COR-L47 (cell line): ENCODE measurements at regions not wholly inside any gene's neighbourhood (a gene's known extent, or its start where the extent isn't known, plus 50 kb on each side); places are given as distances from the start of the nearest gene placed in this dataset.
"Not testable (repeated sequence)": the region's sequence is repeated elsewhere in the genome, so short reads cannot be mapped to it uniquely, and the experiment has no call there.

Experiments used
- DNase-seq: peaks from one replicate; lab custom pipeline; 2025; lab: John Stamatoyannopoulos, UW

- DNase-seq = no peak
These were observed 129.8 kb upstream of the COL5A2 start for GRCh38 chr2:189309331-189309730.

DNA sequence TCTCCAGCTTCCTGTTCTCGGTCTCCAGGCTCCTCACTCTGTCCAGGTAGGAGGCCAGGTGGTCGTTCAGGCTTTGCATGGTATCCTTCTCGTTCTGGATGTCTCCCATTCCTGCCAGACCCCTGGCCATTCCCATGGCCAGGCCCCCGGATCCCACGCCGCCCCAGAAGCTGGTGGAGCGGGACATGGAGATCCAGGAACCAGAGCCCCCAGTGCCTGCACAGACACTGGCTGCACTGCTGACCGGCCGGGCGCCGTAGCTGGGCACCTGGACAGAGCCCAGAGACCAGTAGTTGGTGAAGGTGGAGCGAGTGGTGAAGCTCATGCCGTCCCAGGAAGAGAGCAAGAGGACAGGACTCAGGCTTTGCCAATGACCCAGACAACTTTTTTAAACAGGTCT is 129.1 kb upstream of the WDR75 start:
- no peak for DNase-seq

DNA sequence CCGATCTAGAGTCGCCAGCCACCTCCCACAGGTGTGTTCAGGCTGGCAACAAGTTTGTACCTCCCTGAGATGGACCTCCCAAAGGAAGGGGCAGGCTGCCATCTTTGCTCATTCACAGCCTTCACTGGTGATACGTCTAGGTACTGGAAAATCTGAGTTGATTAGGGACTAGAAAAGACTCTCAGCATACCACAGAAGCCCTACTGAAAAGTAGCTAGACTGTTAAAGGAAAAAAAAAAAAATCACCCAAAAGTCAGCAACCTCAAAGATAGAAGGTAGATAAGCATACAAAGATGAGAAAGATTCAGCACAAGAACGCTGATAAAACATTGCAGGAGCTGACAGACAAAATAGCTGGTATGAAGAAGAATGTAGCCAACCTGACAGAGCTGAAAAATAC is 128.6 kb upstream of the WDR75 start:
- DNase-seq = no peak

DNA sequence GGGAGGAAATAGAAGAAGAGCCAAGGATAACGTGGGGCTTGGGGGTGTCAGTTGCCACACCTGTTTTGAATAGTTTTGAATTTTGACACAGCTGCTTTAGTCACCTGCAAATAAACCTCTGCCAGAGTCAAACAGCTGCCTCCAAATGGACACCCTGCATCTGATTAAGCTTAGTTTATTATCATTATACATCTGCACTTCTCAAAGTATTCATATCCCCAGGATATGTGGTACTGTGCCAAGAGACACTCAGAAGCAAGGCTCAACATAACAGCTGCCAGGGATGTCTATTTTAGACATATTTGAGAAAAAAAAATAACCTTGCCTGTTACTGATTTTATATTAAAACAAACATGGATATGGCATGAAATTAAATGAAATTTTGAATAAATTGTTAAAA is 122.5 kb upstream of the WDR75 start:
- DNase-seq = peak; percentile 43

GRCh38 chr2:189319424-189319823 is 121.8 kb upstream of the WDR75 start:
- DNase-seq = not testable (repeated sequence)

DNA sequence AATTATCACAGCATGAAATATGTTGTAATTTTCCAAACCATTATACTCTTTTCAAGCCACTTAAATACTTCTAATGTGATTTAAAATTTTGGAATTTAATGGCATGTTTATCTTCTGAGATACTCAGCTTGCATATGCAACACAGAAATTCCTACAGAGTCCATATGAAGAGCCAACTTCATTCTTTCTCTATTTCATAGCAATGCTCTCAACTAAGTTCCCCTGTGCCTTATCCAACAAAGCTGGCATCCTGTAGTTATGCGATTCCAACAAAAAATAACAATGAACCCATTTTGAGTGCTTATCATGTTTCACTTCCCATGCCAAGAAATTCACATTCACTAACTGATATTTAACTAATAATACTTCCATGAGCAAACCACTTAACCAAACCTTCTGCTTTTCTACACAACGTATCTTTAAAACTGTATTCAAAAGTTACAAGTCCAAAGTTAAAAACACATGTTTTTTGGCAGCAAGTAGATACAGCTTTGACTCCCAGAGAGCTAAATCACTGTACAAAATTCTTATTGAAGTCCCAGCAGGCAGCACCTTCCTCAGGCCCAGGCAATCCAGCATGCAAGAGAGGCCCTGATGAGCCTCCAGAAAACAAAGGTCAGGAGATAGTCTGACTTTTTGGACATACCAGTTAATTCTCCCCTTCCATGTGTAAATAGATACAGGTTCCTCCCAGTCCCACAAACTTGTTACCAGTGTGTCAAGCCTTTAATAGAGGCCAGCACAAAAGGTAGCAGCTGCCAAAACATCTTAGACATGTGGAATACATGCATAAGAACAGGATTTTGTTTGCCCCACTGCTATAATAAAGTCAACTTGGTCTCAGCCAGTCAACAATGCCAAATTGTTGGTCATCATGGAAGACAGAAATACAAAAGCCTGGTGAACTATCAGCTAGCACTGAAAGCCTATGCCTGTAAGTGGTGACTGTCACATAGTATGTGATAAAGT is 113.1 kb upstream of the WDR75 start:
- no peak for DNase-seq

DNA sequence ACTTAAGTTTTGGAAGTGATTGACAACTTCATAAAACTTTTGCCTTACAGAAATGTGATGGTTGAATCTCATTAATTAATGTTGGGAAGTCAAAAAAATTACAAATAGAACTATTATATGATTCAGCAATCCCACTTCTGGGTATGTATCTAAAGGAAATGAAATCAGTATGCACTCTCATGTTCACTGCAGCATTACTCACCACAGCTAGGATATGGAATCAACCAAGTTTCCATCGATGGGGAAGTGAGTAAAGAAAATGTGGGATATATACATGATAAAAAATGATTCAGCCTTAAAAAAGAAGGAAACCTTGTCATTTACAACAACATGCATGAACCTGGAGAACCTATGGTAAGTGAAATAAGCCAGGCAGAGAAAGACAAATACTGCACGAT is 112.4 kb upstream of the WDR75 start:
- DNase-seq = no peak

GRCh38 chr2:189336276-189336975 is 104.8 kb upstream of the WDR75 start:
- DNase-seq = no peak

- no peak for DNase-seq
These were observed 103.6 kb upstream of the WDR75 start for GRCh38 chr2:189337656-189338055.

GRCh38 chr2:189338115-189338514 is 103.2 kb upstream of the WDR75 start:
- no peak for DNase-seq

DNA sequence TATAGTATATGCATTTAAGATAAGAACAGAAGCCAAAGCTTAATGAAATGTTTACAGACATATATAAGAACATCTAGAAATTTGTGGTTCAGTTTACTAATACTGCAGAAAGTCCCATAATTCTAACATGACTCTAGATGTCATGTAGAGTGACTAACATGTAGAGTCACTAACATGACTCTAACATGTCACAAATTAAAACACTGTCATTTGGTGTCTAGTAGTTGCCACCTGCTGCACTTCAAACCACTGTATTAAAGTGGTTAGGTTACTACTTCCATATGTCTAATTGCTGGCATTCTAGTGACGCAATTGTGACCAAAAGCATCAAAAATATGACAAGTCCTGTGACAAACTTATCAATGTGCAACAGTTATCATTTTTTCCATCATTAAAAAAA is 100.2 kb upstream of the WDR75 start:
- no peak for DNase-seq

- no peak for DNase-seq
These were observed 97.2 kb upstream of the WDR75 start for GRCh38 chr2:189344043-189344442.

DNA sequence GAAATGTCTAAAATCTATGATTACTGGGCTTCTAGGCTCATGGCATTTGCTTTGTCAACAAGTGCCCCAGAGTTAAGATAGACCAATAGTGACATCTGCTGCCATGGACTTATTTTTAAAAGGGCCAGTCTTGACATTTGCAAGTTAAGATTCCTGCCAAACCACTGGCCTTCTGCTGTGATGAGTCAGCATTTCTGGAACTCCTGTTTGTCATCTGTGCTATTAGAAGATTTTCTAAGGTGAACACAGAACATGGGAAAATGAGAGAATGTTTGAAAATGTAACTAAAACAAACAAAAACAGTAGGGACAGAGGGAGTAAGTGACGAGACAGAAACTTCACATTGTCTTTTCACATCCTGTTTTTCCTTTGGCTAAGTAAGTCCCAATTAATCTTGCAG is 93.7 kb upstream of the WDR75 start:
- peak; percentile 24 for DNase-seq

- no peak for DNase-seq
These were observed 92.9 kb upstream of the WDR75 start for GRCh38 chr2:189348369-189348768.

GRCh38 chr2:189350540-189351209 is 90.6 kb upstream of the WDR75 start:
- DNase-seq = no peak

DNA sequence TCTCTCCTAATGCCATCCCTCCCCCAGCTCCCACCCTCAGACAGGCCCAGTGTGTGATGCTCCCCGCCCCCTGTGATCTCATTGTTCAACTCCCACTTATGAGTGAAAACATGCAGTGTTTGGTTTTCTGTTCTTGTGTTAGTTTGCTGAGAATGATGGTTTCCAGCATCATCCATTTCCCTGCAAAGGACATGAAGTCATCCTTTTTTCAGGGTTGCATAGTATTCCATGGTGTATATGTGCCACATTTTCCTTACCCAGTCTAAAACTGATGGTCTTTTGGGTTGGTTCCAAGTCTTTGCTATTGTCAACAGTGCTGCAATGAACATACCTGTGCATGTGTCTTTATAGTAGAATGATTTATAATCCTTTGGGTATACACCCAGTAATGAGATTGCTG is 89.3 kb upstream of the WDR75 start:
- not testable (repeated sequence) for DNase-seq

- not testable (repeated sequence) for DNase-seq
These were observed 83.9 kb upstream of the WDR75 start for GRCh38 chr2:189357375-189357774.

DNA sequence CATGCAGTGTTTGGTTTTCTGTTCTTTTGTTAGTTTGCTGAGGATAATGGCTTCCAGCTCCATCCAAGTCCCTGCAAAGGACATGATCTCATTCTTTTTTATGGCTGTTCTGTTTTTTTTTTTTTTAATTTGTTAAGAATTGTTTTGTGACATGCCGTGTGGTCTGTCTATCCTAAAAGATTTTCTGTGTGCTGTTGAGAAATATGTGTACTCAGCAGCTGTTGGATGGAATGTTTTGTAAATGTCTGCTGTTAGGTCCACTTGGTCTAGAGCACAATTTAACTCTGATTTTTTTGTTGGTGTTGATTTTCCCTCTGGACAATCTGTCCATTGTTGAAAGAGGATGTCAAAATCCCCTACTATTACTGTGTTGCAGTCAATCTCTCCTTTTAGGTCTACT is 80.4 kb upstream of the WDR75 start:
- DNase-seq = no peak

- no peak for DNase-seq
These were observed 79.0 kb upstream of the WDR75 start for GRCh38 chr2:189362283-189362682.

DNA sequence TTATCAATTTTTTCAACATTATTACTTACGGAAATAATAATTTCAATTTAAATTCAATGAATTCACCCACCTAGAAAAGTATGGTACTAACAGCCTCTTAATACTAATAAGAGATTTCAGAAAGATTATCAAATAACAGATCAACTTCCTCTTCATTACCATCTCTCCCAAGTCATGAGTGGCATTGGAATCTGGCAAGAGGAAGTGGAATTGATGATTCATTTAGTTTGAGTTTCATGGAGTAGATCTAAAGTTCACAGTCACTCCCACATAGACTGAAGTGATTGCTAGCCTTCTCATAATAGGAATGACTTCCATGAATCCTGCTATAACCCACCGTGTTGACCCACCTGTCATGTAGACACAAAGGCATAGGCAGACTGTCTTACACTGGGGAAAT is 77.7 kb upstream of the WDR75 start:
- no peak for DNase-seq

GRCh38 chr2:189364607-189365006 is 76.7 kb upstream of the WDR75 start:
- DNase-seq = no peak

GRCh38 chr2:189366349-189366748 is 74.9 kb upstream of the WDR75 start:
- no peak for DNase-seq

GRCh38 chr2:189367343-189367742 is 73.9 kb upstream of the WDR75 start:
- DNase-seq = no peak
